ENCODE measurements at regions not wholly inside any gene's neighbourhood (a gene's known extent, or its start where the extent isn't known, plus 50 kb on each side); places are given as distances from the start of the nearest gene placed in this dataset.

GRCh38 chrX:45351478-45351877, 150.8 kb upstream of the DIPK2B start:
- dilution Hi-C loops (cut with MboI; ENCODE audit: extremely low pct_ligation_motif_present, low sequenced_read_pairs), result no loop called here
- no peak for TF ChIP-seq EZH2 (IDR thresholded peaks at IDR 0.05; ENCODE audit: low read length)
- TF ChIP-seq, protein P1, sequence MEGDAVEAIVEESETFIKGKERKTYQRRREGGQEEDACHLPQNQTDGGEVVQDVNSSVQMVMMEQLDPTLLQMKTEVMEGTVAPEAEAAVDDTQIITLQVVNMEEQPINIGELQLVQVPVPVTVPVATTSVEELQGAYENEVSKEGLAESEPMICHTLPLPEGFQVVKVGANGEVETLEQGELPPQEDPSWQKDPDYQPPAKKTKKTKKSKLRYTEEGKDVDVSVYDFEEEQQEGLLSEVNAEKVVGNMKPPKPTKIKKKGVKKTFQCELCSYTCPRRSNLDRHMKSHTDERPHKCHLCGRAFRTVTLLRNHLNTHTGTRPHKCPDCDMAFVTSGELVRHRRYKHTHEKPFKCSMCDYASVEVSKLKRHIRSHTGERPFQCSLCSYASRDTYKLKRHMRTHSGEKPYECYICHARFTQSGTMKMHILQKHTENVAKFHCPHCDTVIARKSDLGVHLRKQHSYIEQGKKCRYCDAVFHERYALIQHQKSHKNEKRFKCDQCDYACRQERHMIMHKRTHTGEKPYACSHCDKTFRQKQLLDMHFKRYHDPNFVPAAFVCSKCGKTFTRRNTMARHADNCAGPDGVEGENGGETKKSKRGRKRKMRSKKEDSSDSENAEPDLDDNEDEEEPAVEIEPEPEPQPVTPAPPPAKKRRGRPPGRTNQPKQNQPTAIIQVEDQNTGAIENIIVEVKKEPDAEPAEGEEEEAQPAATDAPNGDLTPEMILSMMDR (optimal IDR thresholded peaks at IDR 0.05 in 1 of 3, IDR thresholded peaks at IDR 0.05 in 1 of 3, conservative IDR thresholded peaks at IDR 0.05 in 1 of 3; ENCODE audit: extremely low read depth in 1 of 3, insufficient read depth in 2 of 3, low read length in 3 of 3), result no peak
- H3K4me2 ChIP-seq (ENCODE audit: control insufficient read depth, extremely low read depth, insufficient read depth, low read depth, low read length), result no peak overlapping the region
- no peaks in the 10 kb centered on the region for H3K79me2 ChIP-seq (ENCODE audit: control insufficient read depth, insufficient read depth, low read length)
- no peaks in the 10 kb centered on the region for H3K9me3 ChIP-seq (ENCODE audit: control insufficient read depth, low read depth, low read length)
- H4K20me1 ChIP-seq (ENCODE audit: control insufficient read depth, extremely low read depth, insufficient read depth, low read length), result no peaks in the 10 kb centered on the region
- no peaks in the 10 kb centered on the region for H3K36me3 ChIP-seq (ENCODE audit: control insufficient read depth in 2 of 2, extremely low read depth in 1 of 2, insufficient read depth in 2 of 2, low read length in 2 of 2)
- H3K27ac ChIP-seq (ENCODE audit: control insufficient read depth, insufficient read depth, low read length), result no peak overlapping the region
- no peaks in the 10 kb centered on the region for H3K4me1 ChIP-seq (ENCODE audit: control insufficient read depth, extremely low read depth, insufficient read depth, low read length)
- H3K27me3 ChIP-seq (ENCODE audit: control insufficient read depth, extremely low read depth, insufficient read depth, low read length), result no peaks in the 10 kb centered on the region
- peak; percentile 23 for FAIRE-seq
- H3K9ac ChIP-seq (ENCODE audit: control insufficient read depth, extremely low read depth, insufficient read depth, low read length), result no peak overlapping the region
- no peaks in the 10 kb centered on the region for H3K9me1 ChIP-seq (ENCODE audit: control insufficient read depth, extremely low read depth, insufficient read depth, low read length)
- H2AFZ ChIP-seq (ENCODE audit: control insufficient read depth, low read length), result no peak overlapping the region
- H3K4me3 ChIP-seq (ENCODE audit: control insufficient read depth in 2 of 3, extremely low read depth in 1 of 3, insufficient read depth in 2 of 3, low read depth in 1 of 3, low read length in 3 of 3), result no peak overlapping the region
- no peak for DNase-seq (ENCODE audit: low read depth, low spot score)

- Histone ChIP-seq H3K27ac (ENCODE audit: control insufficient read depth, insufficient read depth, low read length) (no peak overlapping the region), H2AFZ (ENCODE audit: control insufficient read depth, low read length) (no peak overlapping the region), H3K79me2 (ENCODE audit: control insufficient read depth, insufficient read depth, low read length) (no peaks in the 10 kb centered on the region), H3K9ac (ENCODE audit: control insufficient read depth, extremely low read depth, insufficient read depth, low read length) (no peak overlapping the region), H3K4me1 (ENCODE audit: control insufficient read depth, extremely low read depth, insufficient read depth, low read length) (no peaks in the 10 kb centered on the region), H3K27me3 (ENCODE audit: control insufficient read depth, extremely low read depth, insufficient read depth, low read length) (no peaks in the 10 kb centered on the region), H3K4me2 (ENCODE audit: control insufficient read depth, extremely low read depth, insufficient read depth, low read depth, low read length) (no peak overlapping the region), H3K4me3 (ENCODE audit: control insufficient read depth in 2 of 3, extremely low read depth in 1 of 3, insufficient read depth in 2 of 3, low read depth in 1 of 3, low read length in 3 of 3) (no peak overlapping the region), H4K20me1 (ENCODE audit: control insufficient read depth, extremely low read depth, insufficient read depth, low read length) (no peaks in the 10 kb centered on the region), H3K36me3 (ENCODE audit: control insufficient read depth in 2 of 2, extremely low read depth in 1 of 2, insufficient read depth in 2 of 2, low read length in 2 of 2) (no peaks in the 10 kb centered on the region), H3K9me3 (ENCODE audit: control insufficient read depth, low read depth, low read length) (no peaks in the 10 kb centered on the region), H3K9me1 (ENCODE audit: control insufficient read depth, extremely low read depth, insufficient read depth, low read length) (no peaks in the 10 kb centered on the region)
- dilution Hi-C loops (cut with MboI; ENCODE audit: extremely low pct_ligation_motif_present, low sequenced_read_pairs), result loop anchor here (25.0 kb wide), 1 partner anchor 389 kb away; no protein-coding TSS in a partner anchor
- FAIRE-seq (no peak), DNase-seq (ENCODE audit: low read depth, low spot score) (no peak)
- TF ChIP-seq EZH2 (IDR thresholded peaks at IDR 0.05; ENCODE audit: low read length), result no peak
- TF ChIP-seq, protein P1 (optimal IDR thresholded peaks at IDR 0.05 in 1 of 3, IDR thresholded peaks at IDR 0.05 in 1 of 3, conservative IDR thresholded peaks at IDR 0.05 in 1 of 3; ENCODE audit: extremely low read depth in 1 of 3, insufficient read depth in 2 of 3, low read length in 3 of 3), result no peak
Observed at GRCh38 chrX:45348296-45348695, 147.6 kb upstream of the DIPK2B start.
